ENCODE measurements at regions not wholly inside any gene's neighbourhood (a gene's known extent, or its start where the extent isn't known, plus 50 kb on each side); places are given as distances from the start of the nearest gene placed in this dataset.

DNA sequence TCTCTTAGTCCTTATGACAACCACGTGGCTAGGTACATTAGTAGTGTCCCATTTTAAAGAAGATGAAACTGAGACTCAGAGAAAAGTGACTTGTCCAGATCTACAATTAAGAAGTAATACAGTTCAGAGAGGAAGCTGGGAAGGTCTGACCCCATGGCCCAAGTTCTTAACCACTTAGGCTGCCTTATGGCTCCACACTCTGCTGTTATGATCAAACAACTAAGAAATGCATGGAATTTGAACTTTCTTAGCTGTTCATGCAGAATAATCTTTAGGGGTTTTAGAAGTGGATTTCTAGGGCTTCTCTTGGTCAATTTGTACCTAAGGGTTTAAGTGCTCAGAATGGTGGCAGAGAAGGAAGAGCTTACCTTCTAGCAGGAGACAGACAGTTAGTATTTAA, 128.0 kb upstream of the MSX2 start:
- no peak for DNase-seq (ENCODE audit: low read depth in 3 of 3)

- no peak for DNase-seq (ENCODE audit: low read depth in 3 of 3)
These were observed 124.4 kb upstream of the MSX2 start for GRCh38 chr5:174599992-174600391.

GRCh38 chr5:174601946-174602345, 122.4 kb upstream of the MSX2 start:
- no peak for DNase-seq (ENCODE audit: low read depth in 3 of 3)

- DNase-seq (ENCODE audit: low read depth in 3 of 3), result no peak
These were observed 118.2 kb upstream of the MSX2 start for GRCh38 chr5:174606153-174606552.

DNA sequence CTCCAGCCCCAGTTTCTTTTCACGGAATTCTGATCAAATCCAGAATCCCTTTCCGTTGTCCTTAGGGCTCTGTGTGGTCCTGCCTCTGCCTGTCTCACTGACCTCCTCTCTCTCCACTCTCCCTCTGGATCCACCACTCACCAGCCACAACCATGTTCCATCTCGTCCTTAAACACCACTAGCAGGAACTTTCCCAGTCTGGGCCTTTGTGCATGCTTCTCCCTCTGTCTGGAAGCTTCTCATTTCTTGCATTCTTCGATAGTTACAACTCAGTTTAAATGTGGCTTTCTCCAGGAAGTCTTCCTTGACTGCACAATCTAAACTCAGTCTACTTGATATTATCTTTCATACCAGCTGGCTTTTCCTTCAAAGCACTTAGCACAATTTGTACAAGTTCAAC, 117.7 kb upstream of the MSX2 start:
- no peak for DNase-seq (ENCODE audit: low read depth in 3 of 3)

DNA sequence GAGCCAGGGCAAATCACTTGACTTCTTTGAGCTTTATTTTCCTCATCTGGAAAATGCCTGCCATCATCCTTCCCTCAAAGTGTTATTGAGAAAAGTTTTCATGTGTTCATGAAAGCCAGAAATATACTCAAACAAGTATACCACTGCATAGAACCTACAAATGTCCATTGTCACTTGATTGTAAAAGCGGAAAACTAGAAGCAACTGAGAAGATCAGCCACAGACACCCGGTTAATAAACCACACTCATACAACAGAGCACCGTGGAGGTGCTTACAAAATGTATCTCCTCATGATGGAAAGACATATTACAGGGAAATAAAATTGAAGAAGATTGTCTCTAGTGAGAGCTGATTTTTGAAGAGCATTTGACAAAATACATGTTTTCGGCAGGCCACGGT, 117.2 kb upstream of the MSX2 start:
- DNase-seq (ENCODE audit: low read depth in 3 of 3), result no peak

GRCh38 chr5:174607916-174608315, 116.5 kb upstream of the MSX2 start:
- no peak for DNase-seq (ENCODE audit: low read depth in 3 of 3)

DNA sequence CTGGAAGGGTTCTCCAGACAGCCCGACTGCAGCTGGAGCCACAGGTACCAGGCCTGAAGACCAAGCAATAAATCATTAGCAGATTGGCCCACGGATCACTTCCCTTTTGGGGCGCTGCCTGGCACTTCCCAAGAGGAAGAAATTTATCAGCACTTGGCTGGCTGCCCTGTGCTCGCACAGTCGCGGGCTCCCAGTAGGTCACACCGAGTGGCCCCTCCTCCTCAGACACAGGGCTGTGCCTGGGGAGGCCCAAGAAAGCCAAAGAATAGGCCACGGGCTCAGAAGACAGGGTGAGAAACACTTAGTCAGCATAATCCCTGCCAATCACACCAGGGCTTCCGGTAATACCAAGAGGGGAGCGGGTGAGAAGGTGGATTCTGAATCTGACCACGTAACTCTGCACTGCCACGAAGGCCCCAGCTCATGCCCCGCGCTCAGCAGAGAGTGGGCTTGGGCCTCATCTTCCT, 115.7 kb upstream of the MSX2 start:
- DNase-seq (ENCODE audit: low read depth in 3 of 3), result no peak

DNA sequence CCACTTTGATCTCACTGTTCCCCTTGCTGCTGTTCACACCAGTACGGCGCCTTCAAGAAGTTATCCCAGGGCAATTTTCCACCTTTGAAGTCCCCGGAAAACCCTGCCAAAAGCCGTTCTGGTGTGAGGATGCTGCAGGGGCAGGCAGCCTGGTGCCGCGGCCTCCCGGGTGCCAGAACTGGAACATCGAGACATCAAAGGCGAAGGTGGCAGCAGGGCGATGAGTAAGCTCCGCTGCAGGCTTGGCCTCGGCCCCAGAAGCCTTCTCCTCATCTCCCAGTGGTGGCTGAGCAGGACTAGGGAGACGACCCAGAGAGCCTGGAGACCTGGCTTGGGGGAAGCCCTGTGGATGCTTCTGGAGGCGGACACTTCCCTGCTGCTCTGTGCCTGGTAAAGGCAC, 115.3 kb upstream of the MSX2 start:
- DNase-seq (ENCODE audit: low read depth in 3 of 3), result no peak

DNA sequence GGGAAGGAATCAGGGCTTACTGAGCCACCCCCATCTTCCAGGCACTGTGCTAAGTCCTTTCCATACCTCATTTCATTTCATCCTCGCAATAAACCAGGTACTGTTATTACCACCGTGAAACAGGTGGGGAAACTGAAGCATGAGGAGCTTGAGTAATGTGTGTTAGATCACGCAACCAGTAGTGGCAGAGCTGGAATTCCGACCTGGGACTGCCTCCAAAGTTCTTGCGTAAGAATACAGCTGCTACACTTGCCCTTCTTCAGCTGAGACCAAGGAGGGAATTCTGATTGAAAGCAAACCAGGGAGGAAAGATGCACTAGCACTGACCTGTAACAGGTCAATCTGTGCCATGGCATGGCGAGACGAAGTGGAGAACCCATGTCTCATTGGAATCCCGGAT, 113.4 kb upstream of the MSX2 start:
- DNase-seq (ENCODE audit: low read depth in 3 of 3), result no peak

DNA sequence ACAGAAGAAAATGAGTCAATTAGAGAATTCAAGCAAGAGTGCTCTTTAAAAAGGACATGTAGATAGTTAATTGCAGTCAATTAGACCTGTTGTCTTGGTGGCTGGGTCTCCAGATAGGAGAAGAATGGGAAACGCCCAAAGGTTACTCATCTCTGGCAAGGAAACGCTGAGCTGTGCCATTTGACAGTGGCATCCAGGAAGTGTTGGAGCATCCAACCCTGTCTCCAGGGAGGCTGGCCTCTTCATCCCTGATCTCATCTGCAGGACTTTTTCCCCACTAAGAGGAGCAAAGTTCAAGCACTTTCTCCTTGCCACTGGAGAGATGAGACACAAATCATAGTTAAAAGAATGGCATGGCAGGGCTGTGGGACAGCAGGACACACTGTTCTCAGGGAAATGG, 111.7 kb upstream of the MSX2 start:
- DNase-seq (ENCODE audit: low read depth in 3 of 3), result no peak

DNA sequence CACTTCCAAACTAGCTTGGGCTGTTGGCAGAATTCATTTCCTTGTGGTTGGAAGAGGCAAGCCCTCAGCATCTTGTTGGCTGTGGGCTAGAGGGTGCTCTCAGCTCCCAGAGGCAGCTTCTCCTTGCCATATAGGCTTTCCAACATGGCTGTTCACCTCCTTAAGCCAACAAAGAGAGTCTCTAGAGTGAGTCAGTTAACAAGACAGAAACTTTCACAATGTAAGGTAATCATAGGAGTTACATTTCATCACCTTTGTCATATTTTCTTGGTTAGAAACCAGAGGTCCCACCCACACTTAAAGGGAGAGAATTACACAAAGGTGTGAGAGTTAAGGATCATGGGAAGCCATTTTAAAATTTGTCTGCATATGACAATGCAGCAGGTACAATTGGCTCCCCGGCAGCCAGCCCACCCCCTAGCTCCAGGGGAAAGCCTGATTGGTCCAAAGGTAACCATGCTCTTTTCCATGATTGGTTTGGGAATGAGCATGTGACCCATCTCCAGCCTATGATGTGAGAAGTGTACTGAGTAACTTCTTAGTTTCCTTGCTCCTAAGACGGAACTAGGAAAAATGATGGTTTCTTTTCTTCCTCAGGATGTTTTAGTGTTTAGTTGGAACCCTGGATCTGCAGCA, 109.8 kb upstream of the MSX2 start:
- no peak for DNase-seq (ENCODE audit: low read depth in 3 of 3)

DNA sequence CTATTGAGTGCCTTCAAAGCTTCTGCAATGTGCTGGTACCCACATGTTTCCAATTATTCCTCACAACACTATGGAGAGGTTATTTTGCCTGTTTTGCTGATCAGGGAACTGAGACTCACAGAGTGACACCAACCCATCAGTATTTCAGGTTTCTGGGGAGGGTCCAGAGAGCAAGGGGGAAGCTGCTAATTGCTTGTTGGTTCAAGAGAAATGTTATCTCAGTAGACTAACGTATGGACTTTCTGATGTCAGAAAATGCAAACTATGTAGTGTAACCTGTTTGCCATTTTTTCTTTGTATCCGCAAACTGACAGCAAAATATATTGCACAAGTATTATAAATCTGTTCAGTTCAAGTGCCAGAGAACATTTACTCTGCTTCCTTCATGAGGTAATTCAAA, 108.3 kb upstream of the MSX2 start:
- DNase-seq (ENCODE audit: low read depth in 3 of 3), result no peak

- no peak for DNase-seq (ENCODE audit: low read depth in 3 of 3)
These were observed 107.1 kb upstream of the MSX2 start for GRCh38 chr5:174617285-174617684.

GRCh38 chr5:174617910-174618309, 106.5 kb upstream of the MSX2 start:
- DNase-seq (ENCODE audit: low read depth in 3 of 3), result no peak

DNA sequence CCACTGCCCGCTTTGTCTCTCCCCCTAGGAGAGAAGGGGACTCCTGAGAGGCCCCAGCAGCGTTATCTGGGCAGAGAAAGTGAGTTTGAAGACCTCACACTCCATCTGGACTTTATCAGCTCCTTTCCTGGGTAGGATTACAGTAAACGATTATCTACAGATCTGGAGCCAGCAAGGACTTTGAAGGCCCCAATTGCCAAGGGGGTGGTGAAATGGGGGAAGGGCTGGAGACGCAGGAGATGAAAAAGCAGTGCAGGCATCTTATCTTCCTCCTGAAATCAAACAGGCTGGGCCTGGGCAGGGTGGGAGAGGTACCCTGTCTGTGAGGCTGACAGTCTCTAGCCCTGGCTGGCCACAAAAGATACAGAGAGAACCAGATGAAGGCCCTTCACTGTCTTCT, 105.8 kb upstream of the MSX2 start:
- no peak for DNase-seq (ENCODE audit: low read depth in 3 of 3)

DNA sequence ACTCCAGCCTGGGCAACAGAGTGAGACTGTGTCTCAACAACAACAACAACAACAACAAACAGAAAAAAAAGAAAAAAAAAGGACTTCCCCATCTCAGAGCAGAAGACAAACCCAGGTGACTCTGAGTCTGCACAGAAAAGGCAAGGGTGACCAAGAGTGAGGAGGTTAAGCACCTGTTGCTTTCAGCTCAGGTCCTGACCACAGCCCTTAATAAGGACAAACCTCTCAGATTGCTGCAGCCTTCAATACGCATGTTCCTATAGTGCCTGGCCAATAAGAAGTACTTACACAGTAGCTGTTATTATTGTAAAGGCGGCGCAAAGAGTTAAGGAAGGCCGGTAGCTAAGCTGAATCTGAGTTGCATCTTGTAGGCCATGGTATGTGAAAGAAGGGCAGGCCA, 102.3 kb upstream of the MSX2 start:
- no peak for DNase-seq (ENCODE audit: low read depth in 3 of 3)

DNA sequence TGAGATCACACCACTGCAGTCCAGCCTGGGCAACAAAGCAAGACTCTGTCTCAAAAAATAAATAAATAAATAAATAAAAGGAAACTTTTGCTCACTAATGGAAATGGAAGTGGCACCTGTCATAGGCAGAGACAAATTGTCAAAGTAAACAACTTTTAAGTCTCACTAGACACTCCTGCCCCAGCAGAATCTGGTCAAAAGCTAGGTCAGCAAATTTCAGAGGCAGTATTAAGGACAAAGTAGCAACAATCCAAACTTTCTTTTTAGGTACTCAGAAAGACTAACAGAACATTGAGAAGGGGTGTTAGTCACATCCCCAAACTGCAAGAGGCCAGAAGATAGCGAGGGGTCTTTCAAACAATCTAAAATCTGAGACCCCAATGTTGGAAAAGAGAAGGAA, 101.4 kb upstream of the MSX2 start:
- DNase-seq (ENCODE audit: low read depth in 3 of 3), result no peak

DNA sequence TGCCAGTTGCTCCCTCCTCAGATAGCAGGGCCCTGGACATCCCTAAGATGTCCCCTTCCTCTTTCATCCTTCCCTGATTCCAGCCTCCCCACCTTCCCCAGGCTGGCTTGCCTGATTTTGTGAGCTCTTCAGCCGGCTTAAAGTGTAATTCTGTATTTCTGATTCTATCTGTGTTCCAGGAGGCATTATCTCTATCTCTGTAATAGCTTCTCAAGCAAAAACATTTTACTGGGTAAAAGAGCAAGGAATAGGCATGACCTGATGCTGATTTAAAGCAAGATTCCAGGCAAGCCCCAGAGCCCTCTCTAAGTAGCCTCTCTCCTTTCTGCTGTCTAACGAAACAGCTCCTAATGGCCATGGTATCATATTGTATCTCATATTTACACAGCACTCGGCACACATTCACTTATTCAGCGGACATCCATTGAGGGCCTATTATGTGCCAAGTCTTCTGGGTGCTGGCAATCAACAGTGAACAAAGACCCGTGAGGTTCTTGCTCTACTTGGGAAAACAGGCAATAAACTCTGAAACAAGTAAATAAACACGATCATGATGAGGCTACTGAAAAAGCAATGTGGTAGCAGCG, 100.9 kb upstream of the MSX2 start:
- DNase-seq (ENCODE audit: low read depth in 3 of 3), result no peak

- DNase-seq (ENCODE audit: low read depth in 3 of 3), result no peak
These were observed 99.5 kb upstream of the MSX2 start for GRCh38 chr5:174624733-174625522.

GRCh38 chr5:174625591-174626350, 98.6 kb upstream of the MSX2 start:
- DNase-seq (ENCODE audit: low read depth in 3 of 3), result no peak

- no peak for DNase-seq (ENCODE audit: low read depth in 3 of 3)
These were observed 97.9 kb upstream of the MSX2 start for GRCh38 chr5:174626369-174626920.
